GOT3 (cell line): ENCODE measurements at regions not wholly inside any gene's neighbourhood (a gene's known extent, or its start where the extent isn't known, plus 50 kb on each side); places are given as distances from the start of the nearest gene placed in this dataset.

ENCODE experiments used
- DNase-seq: peaks from one replicate; lab custom pipeline; 2025; ENCODE audit warnings: mixed read lengths; lab: John Stamatoyannopoulos, UW

GRCh38 chr15:47460795-47461573 is 256.3 kb upstream of the SEMA6D start:
- no peak for DNase-seq

- DNase-seq: no peak
Observed at GRCh38 chr15:47461652-47462141, 255.6 kb upstream of the SEMA6D start.

GRCh38 chr15:47466357-47466756 is 250.9 kb upstream of the SEMA6D start:
- no peak for DNase-seq

- no peak for DNase-seq
Observed at GRCh38 chr15:47470983-47471382, 246.3 kb upstream of the SEMA6D start.

- DNase-seq: no peak
Observed at GRCh38 chr15:47473106-47473725, 244.1 kb upstream of the SEMA6D start.

- DNase-seq: no peak
Observed at GRCh38 chr15:47473832-47474231, 243.5 kb upstream of the SEMA6D start.

GRCh38 chr15:47475336-47475735 is 242.0 kb upstream of the SEMA6D start:
- DNase-seq: no peak

- DNase-seq: no peak
Observed at GRCh38 chr15:47477341-47477740, 240.0 kb upstream of the SEMA6D start.

GRCh38 chr15:47484059-47484458 is 233.2 kb upstream of the SEMA6D start:
- no peak for DNase-seq

GRCh38 chr15:47484997-47485396 is 232.3 kb upstream of the SEMA6D start:
- no peak for DNase-seq

- no peak for DNase-seq
Observed at GRCh38 chr15:47485419-47485818, 231.9 kb upstream of the SEMA6D start.

GRCh38 chr15:47486040-47486439 is 231.3 kb upstream of the SEMA6D start:
- DNase-seq: no peak

- DNase-seq: no peak
Observed at GRCh38 chr15:47492195-47492594, 225.1 kb upstream of the SEMA6D start.

GRCh38 chr15:47493357-47494247 is 223.7 kb upstream of the SEMA6D start:
- no peak for DNase-seq

GRCh38 chr15:47496343-47497185 is 220.7 kb upstream of the SEMA6D start:
- DNase-seq: no peak

GRCh38 chr15:47500842-47501241 is 216.5 kb upstream of the SEMA6D start:
- no peak for DNase-seq

GRCh38 chr15:47502041-47502440 is 215.3 kb upstream of the SEMA6D start:
- no peak for DNase-seq

- no peak for DNase-seq
Observed at GRCh38 chr15:47503876-47504275, 213.4 kb upstream of the SEMA6D start.

GRCh38 chr15:47504624-47505256 is 212.6 kb upstream of the SEMA6D start:
- DNase-seq: no peak

GRCh38 chr15:47505712-47506328 is 211.5 kb upstream of the SEMA6D start:
- no peak for DNase-seq
